ENCODE measurements at regions not wholly inside any gene's neighbourhood (a gene's known extent, or its start where the extent isn't known, plus 50 kb on each side); places are given as distances from the start of the nearest gene placed in this dataset.

DNA sequence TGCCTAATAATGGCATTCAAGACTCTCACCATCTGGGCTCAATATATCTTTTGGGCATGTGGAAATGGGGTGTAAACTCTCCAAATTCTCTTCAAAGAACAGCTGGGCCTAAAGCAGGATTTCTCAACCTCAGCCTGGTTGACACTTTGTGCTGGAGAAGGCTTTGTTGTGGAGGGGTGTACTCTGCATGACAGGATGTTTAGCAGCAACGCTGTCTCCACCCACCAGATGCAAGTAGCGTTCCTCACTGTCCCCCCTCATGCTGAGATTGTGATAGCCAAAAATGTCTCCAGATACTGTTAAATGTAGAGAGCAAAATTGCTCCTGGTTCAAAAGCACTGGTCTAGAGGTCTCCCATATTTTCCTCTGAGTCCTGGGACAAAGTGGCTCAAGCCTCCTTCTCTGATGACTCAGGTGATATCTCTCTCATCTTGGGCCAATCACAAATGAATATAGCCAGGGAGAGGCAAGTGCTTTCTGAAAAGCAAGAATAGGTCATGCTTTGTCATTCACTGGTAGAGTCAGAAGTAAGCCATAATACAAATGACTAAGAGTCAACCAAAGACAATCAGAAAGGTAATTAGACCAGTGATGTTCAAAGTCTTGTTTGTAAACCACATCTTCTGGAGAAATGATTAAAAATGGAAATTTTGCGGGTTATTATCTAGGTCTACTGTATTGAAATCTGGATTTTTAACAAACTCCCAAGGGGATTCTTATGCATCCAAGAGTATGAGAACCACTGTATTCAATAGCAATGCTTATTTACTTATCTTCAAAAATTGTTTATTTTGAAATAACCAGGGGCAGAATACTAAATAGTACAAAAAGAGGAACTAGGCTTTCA is 330.8 kb downstream of the PTEN start:
- no peak for TF ChIP-seq FOXP2 (optimal IDR thresholded peaks at IDR 0.05; ENCODE audit: borderline replicate concordance, extremely low read depth, extremely low read length, insufficient read depth)
- TF ChIP-seq, protein P1, sequence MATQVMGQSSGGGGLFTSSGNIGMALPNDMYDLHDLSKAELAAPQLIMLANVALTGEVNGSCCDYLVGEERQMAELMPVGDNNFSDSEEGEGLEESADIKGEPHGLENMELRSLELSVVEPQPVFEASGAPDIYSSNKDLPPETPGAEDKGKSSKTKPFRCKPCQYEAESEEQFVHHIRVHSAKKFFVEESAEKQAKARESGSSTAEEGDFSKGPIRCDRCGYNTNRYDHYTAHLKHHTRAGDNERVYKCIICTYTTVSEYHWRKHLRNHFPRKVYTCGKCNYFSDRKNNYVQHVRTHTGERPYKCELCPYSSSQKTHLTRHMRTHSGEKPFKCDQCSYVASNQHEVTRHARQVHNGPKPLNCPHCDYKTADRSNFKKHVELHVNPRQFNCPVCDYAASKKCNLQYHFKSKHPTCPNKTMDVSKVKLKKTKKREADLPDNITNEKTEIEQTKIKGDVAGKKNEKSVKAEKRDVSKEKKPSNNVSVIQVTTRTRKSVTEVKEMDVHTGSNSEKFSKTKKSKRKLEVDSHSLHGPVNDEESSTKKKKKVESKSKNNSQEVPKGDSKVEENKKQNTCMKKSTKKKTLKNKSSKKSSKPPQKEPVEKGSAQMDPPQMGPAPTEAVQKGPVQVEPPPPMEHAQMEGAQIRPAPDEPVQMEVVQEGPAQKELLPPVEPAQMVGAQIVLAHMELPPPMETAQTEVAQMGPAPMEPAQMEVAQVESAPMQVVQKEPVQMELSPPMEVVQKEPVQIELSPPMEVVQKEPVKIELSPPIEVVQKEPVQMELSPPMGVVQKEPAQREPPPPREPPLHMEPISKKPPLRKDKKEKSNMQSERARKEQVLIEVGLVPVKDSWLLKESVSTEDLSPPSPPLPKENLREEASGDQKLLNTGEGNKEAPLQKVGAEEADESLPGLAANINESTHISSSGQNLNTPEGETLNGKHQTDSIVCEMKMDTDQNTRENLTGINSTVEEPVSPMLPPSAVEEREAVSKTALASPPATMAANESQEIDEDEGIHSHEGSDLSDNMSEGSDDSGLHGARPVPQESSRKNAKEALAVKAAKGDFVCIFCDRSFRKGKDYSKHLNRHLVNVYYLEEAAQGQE (IDR thresholded peaks at IDR 0.05; ENCODE audit: insufficient read depth in 1 of 2, low read depth in 2 of 2, low read length in 2 of 2): no peak
- TF ChIP-seq TAF1 (IDR thresholded peaks at IDR 0.05; ENCODE audit: borderline replicate concordance, insufficient read depth, low read length): no peak
- no peak for TF ChIP-seq SIN3A (IDR thresholded peaks at IDR 0.05; ENCODE audit: borderline replicate concordance, insufficient read depth, low read length)
- TF ChIP-seq POLR2AphosphoS5 (IDR thresholded peaks at IDR 0.05; ENCODE audit: low read depth, low read length): no peak

- TF ChIP-seq POLR2AphosphoS5 (IDR thresholded peaks at IDR 0.05; ENCODE audit: low read depth, low read length): no peak
- no peak for TF ChIP-seq SIN3A (IDR thresholded peaks at IDR 0.05; ENCODE audit: borderline replicate concordance, insufficient read depth, low read length)
- TF ChIP-seq, protein P1 (IDR thresholded peaks at IDR 0.05; ENCODE audit: insufficient read depth in 1 of 2, low read depth in 2 of 2, low read length in 2 of 2): no peak
- TF ChIP-seq FOXP2 (optimal IDR thresholded peaks at IDR 0.05; ENCODE audit: borderline replicate concordance, extremely low read depth, extremely low read length, insufficient read depth): no peak
- no peak for TF ChIP-seq TAF1 (IDR thresholded peaks at IDR 0.05; ENCODE audit: borderline replicate concordance, insufficient read depth, low read length)
These were observed 331.5 kb downstream of the PTEN start for GRCh38 chr10:88194961-88195367.

DNA sequence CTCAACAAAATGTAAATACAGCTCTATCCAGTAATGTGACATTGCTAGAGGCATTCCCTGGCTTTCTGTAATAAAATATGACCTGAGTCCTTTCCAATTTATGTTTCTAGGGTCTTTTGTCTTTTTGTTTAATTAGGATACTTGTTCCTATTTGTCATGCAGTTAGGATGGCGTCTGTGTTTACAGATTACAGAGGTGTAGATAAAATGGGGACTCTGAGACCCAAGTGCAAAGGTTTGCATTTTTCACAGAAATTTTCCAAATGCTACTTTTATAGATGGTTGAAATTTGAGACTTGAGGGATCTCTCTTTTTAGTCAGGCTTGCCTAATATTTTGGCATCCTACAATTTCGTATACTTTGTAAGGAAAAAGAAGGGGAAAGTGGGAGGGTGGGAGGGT is 332.4 kb downstream of the PTEN start:
- TF ChIP-seq FOXP2 (optimal IDR thresholded peaks at IDR 0.05; ENCODE audit: borderline replicate concordance, extremely low read depth, extremely low read length, insufficient read depth) (no peak), SIN3A (IDR thresholded peaks at IDR 0.05; ENCODE audit: borderline replicate concordance, insufficient read depth, low read length) (no peak), POLR2AphosphoS5 (IDR thresholded peaks at IDR 0.05; ENCODE audit: low read depth, low read length) (no peak), TAF1 (IDR thresholded peaks at IDR 0.05; ENCODE audit: borderline replicate concordance, insufficient read depth, low read length) (no peak)
- TF ChIP-seq, protein P1 (IDR thresholded peaks at IDR 0.05; ENCODE audit: insufficient read depth in 1 of 2, low read depth in 2 of 2, low read length in 2 of 2): no peak

DNA sequence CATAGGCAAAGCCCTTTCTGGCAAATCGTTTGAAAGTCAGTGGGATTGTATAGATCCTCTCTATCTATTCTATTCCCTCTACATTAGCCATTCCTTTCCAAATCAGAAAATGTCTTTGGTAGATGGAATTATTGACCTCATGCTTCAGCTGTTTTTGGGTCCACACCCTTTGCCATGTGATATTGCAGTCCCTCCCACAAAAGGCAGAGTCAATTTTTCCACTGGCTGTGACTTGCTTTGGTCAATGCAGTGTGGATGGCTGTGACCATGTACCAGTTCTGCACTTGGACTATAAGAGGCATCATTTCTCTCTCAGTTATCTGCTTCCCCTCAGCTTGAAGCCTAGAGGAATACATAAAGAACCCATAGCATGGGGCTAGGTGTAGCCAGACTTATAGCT is 332.9 kb downstream of the PTEN start:
- TF ChIP-seq FOXP2 (optimal IDR thresholded peaks at IDR 0.05; ENCODE audit: borderline replicate concordance, extremely low read depth, extremely low read length, insufficient read depth) (no peak), POLR2AphosphoS5 (IDR thresholded peaks at IDR 0.05; ENCODE audit: low read depth, low read length) (no peak), TAF1 (IDR thresholded peaks at IDR 0.05; ENCODE audit: borderline replicate concordance, insufficient read depth, low read length) (no peak), SIN3A (IDR thresholded peaks at IDR 0.05; ENCODE audit: borderline replicate concordance, insufficient read depth, low read length) (no peak)
- TF ChIP-seq, protein P1 (IDR thresholded peaks at IDR 0.05; ENCODE audit: insufficient read depth in 1 of 2, low read depth in 2 of 2, low read length in 2 of 2): no peak

Data from PFSK-1 (cell line).